Globus pallidus (tissue), 1 donor: ENCODE measurements at regions not wholly inside any gene's neighbourhood (a gene's known extent, or its start where the extent isn't known, plus 50 kb on each side); places are given as distances from the start of the nearest gene placed in this dataset.
"Not testable (repeated sequence)": the region's sequence is repeated elsewhere in the genome, so short reads cannot be mapped to it uniquely, and the experiment has no call there.

ENCODE experiments used
- DNase-seq: peaks from one replicate; pipeline ENCODE4 v3.0.0-alpha.2; 2015; ENCODE audit warnings: low spot score

- no peak for DNase-seq
Observed at GRCh38 chr3:191966556-191966955, 505.6 kb downstream of the PYDC2 start.

GRCh38 chr3:191968299-191968698 lies 507.3 kb downstream of the PYDC2 start:
- no peak for DNase-seq

- DNase-seq: no peak
Observed at GRCh38 chr3:191972714-191973398, 511.9 kb downstream of the PYDC2 start.

GRCh38 chr3:191973820-191974219 lies 512.9 kb downstream of the PYDC2 start:
- DNase-seq: no peak

GRCh38 chr3:191975936-191976335 lies 515.0 kb downstream of the PYDC2 start:
- DNase-seq: no peak

GRCh38 chr3:191980443-191980842 lies 519.5 kb downstream of the PYDC2 start:
- DNase-seq: no peak

- DNase-seq: no peak
Observed at GRCh38 chr3:191982481-191982880, 521.5 kb downstream of the PYDC2 start.

GRCh38 chr3:191985691-191986090 lies 524.7 kb downstream of the PYDC2 start:
- no peak for DNase-seq

GRCh38 chr3:191987831-191988350 lies 526.9 kb downstream of the PYDC2 start:
- no peak for DNase-seq

GRCh38 chr3:191993952-191994351 lies 533.0 kb downstream of the PYDC2 start:
- not testable (repeated sequence) for DNase-seq

GRCh38 chr3:191997093-191997492 lies 536.1 kb downstream of the PYDC2 start:
- no peak for DNase-seq

- DNase-seq: no peak
Observed at GRCh38 chr3:191997579-191998268, 536.8 kb downstream of the PYDC2 start.

GRCh38 chr3:192001218-192001617 lies 540.3 kb downstream of the PYDC2 start:
- DNase-seq: no peak

GRCh38 chr3:192005989-192006388 lies 545.0 kb downstream of the PYDC2 start:
- no peak for DNase-seq

- no peak for DNase-seq
Observed at GRCh38 chr3:192009903-192010302, 548.9 kb downstream of the PYDC2 start.

- no peak for DNase-seq
Observed at GRCh38 chr3:192010490-192010889, 549.5 kb downstream of the PYDC2 start.

- no peak for DNase-seq
Observed at GRCh38 chr3:192011137-192011536, 550.2 kb downstream of the PYDC2 start.

- no peak for DNase-seq
Observed at GRCh38 chr3:192013110-192013509, 552.1 kb downstream of the PYDC2 start.

- DNase-seq: no peak
Observed at GRCh38 chr3:192022412-192022811, 561.4 kb downstream of the PYDC2 start.

GRCh38 chr3:192024751-192025150 lies 563.8 kb downstream of the PYDC2 start:
- DNase-seq: no peak

- DNase-seq: no peak
Observed at GRCh38 chr3:192026661-192027060, 565.7 kb downstream of the PYDC2 start.

- DNase-seq: no peak
Observed at GRCh38 chr3:192031941-192032340, 571.0 kb downstream of the PYDC2 start.

- no peak for DNase-seq
Observed at GRCh38 chr3:192033246-192033645, 572.3 kb downstream of the PYDC2 start.

GRCh38 chr3:192038726-192039125 lies 577.8 kb downstream of the PYDC2 start:
- no peak for DNase-seq
